ENCODE measurements at regions not wholly inside any gene's neighbourhood (a gene's known extent, or its start where the extent isn't known, plus 50 kb on each side); places are given as distances from the start of the nearest gene placed in this dataset.
"Not testable (repeated sequence)": the region's sequence is repeated elsewhere in the genome, so short reads cannot be mapped to it uniquely, and the experiment has no call there.

DNA sequence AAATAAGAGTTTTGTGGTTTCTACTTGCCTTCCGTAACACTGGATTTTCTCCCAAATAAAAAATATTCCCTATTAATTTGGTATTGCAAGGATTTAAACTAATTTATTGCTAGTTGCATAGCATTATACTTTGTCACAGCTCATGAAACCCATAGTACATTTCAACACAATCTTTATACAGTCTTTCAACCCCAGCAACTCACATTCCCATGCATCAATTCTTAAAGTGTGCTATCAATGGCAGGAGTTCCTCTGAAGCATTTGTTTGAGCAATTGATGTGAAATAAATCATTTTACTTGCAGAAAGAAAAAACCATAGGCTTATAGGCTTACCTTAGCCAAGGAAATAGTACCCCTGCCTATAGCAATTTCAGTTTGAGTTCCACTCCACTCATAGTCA, 251.9 kb downstream of the PAPSS1 start:
- DNase-seq: no peak

DNA sequence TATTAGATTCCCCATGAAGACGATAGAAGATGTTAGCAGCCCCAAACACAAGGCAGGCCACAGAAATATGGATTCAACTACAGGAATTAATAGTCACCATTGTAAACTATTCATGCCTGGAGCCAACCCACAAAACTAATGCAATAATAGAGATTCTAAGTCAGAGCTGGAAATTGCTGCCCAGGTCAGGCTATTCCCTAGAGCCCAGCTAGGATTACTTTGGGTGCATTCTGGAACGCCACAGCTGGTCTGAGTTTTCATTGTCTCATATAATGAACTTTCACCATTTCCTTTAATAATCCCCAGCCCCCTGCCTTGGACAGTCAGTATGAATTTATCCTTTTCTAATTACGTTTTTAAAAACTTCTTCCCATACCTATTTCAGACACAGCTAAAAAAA, 252.6 kb downstream of the PAPSS1 start:
- no peak for DNase-seq

DNA sequence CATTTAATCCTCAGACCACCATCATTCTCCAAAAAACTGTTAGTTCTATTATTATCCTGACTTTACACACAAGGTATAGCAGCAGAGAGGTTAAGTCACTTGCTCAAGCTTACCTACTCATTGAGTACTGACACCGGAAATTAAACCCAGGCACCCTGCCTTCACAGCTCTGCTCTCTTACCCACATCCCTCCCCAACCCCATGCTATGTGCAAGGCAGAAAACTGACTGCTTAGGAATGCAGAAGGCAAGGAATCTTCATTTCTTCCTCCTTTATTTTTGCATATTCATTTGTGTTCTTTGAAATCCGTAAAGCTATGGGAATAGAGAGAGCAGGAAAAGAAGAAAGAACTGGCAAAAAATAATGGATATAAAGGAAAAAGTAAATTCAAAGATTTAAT, 261.8 kb downstream of the PAPSS1 start:
- no peak for DNase-seq

DNA sequence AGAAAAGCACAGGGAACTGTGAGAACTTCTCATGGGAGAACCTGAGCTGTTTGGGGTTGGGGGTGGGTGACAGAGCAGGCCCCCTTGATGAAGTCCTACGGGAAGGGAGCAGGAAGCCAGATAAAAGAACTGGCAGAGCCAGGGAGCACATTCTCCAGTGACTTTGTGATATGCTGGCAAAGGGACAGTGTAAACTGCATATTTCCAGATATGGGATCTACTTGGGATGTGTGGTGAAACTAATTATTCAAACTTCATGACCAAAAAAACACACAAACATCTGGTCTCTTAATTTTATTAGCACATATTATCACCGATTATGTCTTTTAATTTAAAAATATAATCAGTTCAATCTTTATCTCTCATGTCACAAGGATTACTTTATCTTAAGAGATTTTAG, 266.0 kb downstream of the PAPSS1 start:
- no peak for DNase-seq

DNA sequence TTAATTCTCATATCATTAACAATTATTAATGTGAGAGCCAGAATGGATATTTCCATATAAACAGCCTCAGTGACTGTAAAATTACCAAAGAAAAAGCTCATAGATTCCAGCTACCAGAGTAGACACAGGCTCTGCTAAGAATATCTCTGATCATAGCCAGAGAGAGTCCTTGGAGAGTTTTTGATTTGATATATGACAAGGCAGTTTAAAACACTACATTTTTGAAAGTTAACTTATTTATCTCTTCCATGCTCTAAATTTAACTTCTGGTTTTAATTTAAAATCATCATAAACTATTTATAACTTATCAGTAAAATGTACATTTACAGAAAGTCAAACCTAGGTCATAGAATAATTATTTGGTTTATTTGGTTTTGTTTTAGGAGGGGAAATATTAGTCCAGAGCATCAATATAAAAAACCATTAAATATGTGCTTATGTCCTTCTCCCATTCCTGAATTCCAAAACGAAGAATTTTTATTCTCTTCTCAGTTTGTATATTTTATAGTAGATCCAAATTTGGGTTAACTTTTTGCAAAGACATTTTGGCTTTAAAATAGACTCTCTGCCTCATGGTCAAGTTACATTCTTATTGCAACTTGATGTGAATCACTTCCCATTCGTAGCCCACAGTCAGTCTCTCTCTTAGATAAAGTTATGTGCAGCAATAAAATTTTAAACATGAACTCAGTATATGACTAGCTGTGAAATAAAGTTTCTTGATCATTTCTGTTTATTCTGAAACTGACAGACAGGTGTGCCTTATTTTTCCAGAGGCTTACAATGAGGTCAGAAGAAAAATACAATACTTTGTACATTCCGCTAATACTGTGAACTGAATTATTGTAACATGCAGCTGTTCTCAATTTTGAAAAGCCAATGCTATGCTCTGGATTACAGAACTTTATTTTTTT, 267.1 kb downstream of the PAPSS1 start:
- DNase-seq: no peak

DNA sequence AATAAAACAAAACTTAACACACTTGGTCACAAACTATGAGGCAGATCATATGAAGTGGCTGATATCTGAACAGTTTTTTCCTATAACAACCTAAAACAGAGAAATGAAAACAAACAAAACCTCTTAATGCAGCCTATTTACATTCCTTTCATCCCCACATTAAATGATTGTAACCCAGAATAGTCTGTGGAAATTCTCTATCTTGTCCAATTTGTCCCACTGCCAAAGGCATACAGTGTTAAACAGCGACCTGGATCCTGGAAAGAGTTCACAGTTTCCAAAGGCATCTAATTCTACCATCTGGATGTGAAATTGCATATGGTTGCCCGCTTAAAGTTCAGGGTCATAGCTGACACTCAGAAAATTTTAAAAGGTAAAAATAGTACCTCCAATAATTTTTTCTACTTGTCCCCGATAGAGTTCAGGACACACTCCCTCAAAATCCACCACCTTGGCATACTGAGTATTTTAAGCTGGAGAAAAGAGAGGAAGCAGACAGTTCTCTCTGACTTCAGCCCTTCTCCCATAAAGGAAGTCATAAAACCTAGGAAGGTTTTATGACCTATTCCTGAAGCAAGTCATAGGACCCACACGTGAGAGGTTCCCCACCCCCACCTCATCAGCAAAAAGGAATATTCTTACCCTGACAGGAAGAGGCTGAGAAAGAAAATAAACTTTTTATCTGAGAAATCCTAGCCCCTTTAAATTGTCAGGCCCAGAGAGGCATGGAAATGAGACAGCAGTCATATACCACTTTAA, 270.2 kb downstream of the PAPSS1 start:
- DNase-seq: no peak

DNA sequence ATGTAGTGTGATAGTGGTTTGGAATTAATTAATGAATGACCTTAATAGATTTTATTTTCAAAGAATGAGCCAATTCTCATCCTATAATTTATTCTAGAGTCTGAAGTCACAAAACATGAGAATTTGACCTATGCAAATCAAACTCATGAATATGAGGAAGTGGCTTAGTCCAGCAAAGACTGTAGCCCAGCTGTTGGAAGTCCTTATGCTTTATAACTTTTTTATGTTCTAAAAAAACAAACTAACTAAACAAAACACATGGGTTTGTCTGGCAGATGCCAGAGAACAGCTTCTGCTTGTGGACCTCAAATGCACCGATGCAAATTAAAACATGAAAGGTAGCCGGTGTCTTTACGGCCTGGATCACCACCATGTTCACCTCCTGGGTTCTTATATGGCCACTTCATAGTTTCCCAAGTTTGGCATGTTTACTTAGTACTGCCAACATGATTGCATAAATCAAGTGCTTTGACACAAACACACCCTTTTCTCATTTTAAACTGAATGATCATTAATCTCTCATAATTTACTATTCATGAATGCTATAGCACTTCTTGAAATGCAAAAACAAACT, 277.4 kb downstream of the PAPSS1 start:
- no peak for DNase-seq

DNA sequence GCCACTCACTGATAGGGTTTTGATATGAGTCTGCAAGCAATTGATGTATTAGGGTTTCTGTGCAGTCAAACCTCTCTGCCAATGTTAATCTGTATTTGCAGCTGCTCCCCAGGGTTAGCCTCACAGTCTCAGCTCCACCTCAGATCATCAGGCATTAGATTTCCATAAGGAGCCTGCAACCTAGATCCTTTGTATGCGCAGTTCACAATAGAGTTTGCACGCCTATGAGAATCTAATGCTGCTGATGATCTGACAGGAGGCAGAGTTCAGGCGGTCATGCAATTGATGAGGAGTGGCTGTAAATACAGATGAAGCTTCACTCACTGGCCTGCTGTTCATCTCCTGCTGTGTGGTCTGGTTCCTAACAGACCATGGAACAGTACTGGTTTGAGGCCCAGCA, 280.6 kb downstream of the PAPSS1 start:
- no peak for DNase-seq

DNA sequence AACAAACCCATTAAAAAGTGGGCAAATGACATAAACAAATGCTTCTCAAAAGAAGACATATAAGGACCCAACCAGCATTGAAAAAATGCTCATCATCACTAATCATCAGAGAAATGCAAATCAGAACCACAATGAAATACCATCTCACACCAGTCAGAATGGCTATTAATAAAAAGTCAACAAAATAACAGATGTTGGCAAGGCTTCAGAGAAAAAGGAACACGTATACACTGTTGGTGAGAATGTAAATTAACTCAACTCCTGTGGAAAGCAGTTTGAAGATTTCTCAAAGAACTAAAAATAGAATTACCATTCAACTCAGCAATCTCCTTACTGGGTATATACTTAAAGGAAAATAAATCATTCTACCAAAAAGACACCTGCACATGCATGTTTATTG, 283.6 kb downstream of the PAPSS1 start:
- not testable (repeated sequence) for DNase-seq

DNA sequence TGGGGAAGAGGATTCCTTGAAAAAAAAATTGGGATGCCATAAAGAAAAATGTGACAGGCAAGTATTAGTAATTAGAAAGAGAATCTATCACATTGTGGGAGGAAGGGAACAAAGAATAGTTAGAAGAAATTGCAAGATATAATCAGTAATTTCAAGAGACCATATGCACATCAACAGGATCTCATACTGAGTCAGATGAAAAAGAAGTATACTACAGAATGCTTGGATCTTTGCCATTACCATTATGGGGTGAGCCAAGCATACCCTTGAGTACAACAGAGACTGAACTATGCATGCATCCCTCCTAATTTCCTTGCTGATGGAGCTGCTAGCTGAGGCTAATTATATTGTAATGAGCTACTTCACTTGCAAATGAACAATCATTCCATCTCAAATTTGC, 287.6 kb downstream of the PAPSS1 start:
- DNase-seq: no peak

DNA sequence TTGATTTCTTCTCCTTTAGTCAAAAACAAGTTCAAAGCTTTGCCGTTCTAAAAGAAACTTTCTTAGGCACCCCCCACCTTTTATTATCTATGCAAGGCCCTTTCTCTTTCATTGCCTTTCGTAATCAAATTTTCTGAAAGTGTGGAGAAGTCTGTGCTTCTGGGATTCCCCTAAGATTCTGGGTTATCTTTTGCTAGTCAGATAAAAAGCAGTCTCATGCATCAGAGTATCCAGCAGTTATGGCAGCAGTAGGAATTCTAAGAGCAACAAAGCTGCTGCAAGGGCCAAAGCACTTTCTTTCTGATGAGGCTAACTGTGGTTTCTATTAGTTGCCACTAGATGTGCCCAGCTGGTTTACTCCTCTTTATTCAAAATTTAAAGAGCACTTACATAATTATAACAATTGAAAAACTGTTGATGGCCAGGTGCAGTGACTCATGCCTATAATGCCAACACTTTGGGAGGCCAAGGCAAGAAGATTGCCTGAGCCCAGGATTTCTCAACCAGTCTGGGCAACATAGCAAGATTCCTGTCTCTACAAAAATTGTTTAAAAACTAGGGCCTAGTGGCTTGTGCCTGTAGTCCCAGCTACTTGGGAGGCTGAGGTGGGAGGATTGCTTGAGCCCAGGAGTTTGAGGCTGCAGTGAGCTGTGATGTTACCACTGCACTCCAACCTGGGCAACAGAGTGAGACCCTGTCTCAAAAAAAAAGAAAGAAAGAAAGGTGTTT, 296.2 kb downstream of the PAPSS1 start:
- DNase-seq: no peak

DNA sequence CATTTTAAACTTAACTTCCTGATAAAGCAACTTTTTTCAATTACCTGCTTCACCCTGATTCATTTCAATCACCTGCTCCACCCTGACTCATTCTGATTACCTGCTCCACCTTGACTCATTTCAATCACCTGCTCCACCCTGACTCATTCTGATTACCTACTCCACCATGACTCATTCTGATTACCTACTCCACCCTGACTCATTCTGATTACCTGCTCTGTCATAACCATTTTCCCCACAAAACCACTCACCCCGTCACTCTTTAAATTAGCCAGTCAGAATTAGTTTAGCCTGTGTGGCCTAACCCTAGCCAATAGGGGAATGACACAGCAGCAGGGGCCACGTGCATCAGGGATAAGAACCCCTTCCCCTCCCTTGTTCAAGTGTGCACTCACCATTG, 300.5 kb downstream of the PAPSS1 start:
- not testable (repeated sequence) for DNase-seq

DNA sequence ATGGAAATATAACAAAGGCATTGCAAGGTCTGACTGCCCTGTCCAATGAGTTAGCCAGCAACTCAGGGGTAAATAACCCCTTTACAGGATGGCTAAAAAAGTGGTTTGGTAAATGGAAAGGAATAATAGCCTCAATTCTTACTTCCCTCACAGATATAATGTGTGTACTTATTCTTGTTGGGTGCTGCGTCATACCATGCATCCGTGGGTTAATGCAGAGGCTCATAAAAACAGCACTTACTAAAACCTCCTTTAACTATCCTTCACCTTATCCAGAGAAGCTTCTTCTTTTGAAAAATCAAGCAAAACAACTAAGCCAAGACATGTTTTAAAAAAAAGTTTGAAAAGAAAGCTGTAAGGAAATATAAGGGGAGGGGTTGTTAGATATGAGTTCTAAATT, 301.0 kb downstream of the PAPSS1 start:
- no peak for DNase-seq

DNA sequence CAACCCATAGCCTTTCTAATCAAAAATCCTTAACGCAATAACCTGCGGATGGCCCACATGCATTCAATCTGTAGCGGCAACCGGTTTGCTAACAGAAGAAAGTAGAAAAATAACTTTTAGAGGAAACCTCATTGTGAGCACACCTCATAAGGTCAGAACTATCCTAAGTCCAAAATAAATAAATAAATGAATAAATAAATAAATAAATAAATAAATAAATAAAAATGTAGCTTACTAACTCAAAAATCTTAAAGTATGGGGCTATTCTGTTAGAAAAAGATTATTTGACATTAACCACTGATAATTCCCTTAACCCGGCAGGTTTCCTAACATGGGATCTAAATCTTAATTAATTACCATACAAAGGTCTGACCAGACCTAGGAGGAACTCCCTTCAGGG, 304.5 kb downstream of the PAPSS1 start:
- not testable (repeated sequence) for DNase-seq

DNA sequence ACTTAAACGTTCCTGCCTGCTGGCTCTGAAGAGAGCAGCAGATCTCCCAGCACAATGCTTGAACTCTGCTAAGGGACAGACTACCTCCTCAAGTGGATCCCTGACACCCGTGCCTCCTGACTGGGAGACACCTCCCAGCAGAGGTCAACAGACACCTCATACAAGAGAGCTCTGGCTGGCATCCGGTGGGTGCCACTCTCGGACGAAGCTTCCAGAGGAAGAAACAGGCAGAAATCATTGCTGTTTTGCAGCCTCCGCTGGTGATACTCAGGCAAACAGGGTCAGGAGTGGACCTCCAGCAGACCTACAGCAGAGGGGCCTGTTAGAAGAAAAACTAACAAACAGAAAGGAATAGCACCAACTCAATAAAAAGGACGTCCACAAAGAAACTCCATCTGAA, 310.2 kb downstream of the PAPSS1 start:
- not testable (repeated sequence) for DNase-seq

DNA sequence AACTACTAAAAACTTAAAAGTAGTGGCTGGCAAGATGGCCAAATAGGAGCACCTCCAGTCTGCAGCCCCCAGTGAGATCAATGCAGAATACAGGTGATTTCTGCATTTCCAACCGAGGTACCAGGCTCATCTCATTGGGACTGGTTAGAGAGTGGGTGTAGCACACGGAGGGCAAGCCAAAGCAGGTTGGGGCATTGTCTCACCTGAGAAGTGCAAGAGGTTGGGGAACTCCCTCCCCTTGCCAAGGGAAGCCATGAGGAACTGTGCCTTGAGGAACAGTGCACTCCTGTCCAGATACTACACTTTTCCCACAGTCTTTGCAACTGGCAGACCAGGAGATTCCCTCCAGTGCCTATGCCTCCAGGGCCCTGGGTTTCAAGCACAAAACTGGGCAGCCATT, 311.1 kb downstream of the PAPSS1 start:
- DNase-seq: no peak

DNA sequence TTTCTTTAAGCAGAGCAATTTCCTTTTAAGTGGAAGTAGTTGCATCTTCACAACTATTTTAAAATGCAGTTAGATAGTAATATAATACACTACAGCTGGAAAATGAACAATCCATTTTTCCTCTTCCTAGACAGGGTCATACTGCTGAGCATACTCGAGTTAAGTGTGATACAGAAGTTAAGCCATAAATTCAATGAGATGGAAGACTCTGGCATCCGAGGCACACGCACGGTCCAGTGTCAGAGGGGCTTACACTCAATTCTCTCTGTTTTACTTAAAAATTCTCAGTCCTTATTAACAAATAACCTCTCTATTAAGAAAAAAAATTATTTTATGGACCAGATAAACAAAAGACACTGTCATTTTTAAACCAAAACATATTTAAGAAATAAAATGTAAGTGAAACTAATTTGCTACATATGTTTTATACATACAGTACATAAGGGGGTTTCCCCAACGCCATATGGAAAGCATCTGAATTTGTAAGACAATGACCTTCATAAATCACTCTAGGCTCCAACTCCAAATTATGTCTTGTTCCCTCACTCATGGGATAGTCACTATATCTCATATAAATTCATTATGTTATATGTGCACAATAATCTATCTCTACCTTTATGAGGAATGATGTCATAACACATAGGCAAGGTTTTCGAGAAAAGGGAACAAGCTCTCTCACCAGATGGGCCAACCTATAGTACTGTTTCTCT, 315.3 kb downstream of the PAPSS1 start:
- DNase-seq: no peak

DNA sequence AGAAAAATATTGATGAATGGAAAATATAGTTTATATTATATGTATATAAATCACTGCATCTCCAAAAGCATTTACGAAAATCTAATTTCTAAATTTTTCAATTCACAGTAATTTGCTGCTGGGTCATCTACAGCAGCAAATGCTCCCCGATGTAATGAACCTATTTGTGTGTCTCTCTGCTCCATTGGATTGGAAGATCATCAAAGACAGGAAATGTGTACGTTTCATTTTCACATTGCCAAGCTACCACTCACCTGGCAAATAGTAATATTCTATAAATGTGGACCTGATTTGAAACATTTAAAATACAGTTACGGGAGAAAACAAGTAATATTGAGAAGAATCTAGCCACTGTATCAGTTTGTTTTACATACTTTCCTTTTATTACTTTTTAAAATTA, 317.7 kb downstream of the PAPSS1 start:
- DNase-seq: no peak

DNA sequence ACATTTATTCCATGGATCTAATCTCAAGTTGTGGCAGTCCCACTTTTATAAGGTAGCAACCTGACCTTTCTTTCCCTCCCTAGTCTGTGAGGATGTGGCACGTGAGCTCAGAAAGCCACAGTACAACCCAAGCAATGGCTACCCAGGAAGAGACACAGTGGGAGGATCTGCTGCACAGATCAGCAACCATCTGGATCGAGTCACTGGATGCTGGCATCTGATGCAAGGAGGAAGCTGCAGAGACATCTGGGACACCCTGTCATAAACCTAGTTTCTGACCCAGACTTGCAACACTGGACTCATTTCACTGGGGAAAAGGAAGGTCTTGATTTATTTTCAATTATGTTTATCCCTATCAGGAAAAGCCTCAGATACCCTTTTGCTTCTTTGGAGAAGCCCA, 327.1 kb downstream of the PAPSS1 start:
- no peak for DNase-seq

DNA sequence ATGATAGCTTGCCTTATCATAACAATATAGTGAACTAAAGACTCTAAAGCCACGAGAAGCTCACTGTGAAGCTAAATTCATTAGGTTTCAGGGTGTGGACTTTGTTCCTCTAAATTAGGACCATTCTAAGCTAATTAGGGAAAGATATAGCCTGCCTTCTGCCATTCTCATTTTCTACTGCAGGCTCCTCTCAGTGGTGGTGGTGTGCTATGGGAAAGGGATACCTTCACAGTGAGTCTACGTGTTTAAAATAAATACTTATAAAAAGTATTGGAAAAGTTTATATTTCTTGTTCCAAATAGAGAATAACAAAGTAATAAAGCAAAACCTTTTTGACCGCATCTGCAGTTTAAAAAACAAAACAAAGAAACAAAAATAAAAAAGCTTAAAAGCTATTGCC, 327.7 kb downstream of the PAPSS1 start:
- no peak for DNase-seq

DNA sequence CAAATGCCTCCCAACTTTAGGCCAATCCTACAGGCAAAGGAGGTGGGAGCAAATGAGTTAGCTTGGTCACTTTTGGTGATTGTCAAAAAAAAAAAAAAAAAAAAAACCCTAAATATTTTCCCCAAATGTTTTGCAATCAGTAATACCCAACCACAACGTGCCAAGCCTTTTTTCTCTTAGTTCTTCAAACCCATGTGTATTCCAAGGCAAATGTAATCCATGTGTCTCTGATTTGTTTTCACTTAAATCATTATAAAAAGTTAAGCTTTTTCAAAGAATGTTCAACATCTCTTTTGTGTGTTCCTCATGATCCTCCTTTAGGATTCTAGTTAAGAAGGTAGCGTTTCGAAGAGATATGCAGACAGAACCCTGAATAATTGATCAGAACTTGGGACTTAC, 328.4 kb downstream of the PAPSS1 start:
- no peak for DNase-seq

DNA sequence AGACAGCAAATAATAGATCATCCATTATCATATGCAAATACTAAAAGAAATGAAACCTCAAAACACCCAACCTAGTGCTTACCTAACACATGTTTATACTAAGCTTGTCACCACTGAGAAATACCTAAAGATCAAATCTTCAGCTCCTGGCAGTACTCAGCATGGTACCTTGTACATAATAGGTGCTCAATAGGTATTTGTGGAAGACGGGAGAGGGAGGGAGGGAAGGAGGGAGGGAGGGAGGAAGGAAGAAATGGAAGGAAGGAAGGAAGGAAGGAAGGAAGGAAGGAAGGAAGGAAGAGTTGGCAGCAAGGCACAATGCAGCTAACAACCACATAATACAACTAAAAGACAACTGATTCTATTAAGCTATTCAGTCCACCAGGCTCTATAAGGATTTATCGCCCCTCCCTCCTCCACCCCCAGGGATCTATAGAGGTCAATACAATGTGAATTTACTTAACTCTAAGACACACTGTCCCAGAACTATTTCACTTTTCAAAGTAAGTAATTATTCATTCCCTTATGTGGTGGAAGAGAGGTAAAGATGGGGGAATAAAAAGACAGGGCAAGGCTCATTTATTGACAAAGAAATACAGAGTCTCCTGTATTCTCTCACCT, 328.9 kb downstream of the PAPSS1 start:
- DNase-seq: no peak
